Breast epithelium (tissue), 4 donors: ENCODE measurements at regions not wholly inside any gene's neighbourhood (a gene's known extent, or its start where the extent isn't known, plus 50 kb on each side); places are given as distances from the start of the nearest gene placed in this dataset.

ENCODE experiments used
- DNase-seq, 2 donors: peaks; one replicate each; pipeline ENCODE4 v3.0.0-alpha.2; 2019; ENCODE audit warnings: low spot score in 2 of 2
- H3K27ac ChIP-seq, 2 donors: fragments of 200-600 bp; sonication (generic) in 1 of 2; one replicate each; pipeline ENCODE4 v1.5.1; 2016 to 2019; ENCODE audit warnings: mild to moderate bottlenecking in 1 of 2
- H3K27me3 ChIP-seq, 2 donors: fragments of 200-600 bp; sonication (generic) in 1 of 2; one replicate each; pipeline versions ENCODE4 v1.5.1 to v1.6.0; 2017 to 2019; ENCODE audit warnings: control low read depth in 1 of 2, mild to moderate bottlenecking in 1 of 2
- H3K36me3 ChIP-seq: fragments of 200-600 bp; one replicate; pipeline ENCODE4 v1.5.1; 2019
- H3K4me1 ChIP-seq, 2 donors: fragments of 200-600 bp; sonication (generic); one replicate each; pipeline ENCODE4 v1.5.1; 2016 to 2019; ENCODE audit warnings: control low read depth in 1 of 2
- H3K4me3 ChIP-seq, 3 donors: fragments of 200-600 bp; sonication (generic); 1 replicate in 2 of 3; 2 replicates in 1 of 3; pipeline ENCODE4 v1.5.1; 2016 to 2019; ENCODE audit warnings: mild to moderate bottlenecking in 3 of 3, moderate library complexity in 2 of 3
- H3K9me3 ChIP-seq, 2 donors: fragments of 200-600 bp; sonication (generic) in 1 of 2; one replicate each; pipeline ENCODE4 v1.5.1; 2016 to 2019; ENCODE audit warnings: control low read depth in 1 of 2
- POLR2A ChIP-seq: fragments of 450-650 bp; IDR thresholded peaks from one replicate; pipeline ENCODE4 v1.6.1; 2016; ENCODE audit warnings: antibody characterized with exemption, mild to moderate bottlenecking, moderate library complexity
- POLR2AphosphoS5 ChIP-seq, 3 donors: sonication (generic); formaldehyde crosslinking; IDR thresholded peaks; one replicate each; pipeline ENCODE4 v1.6.1; 2017; ENCODE audit warnings: antibody characterized with exemption in 3 of 3
- intact Hi-C: fragments of 100-400 bp; cut with DNase I; formaldehyde crosslinking; loops from one replicate; pipeline ENCODE4 v1.15.1; 2023; ENCODE audit warnings: low total_unique reads
- TF ChIP-seq, protein P1 (sequence below), 3 donors: fragments of 450-650 bp; IDR thresholded peaks; one replicate each; pipeline ENCODE4 v1.5.1; 2016 to 2017; ENCODE audit warnings: antibody characterized with exemption in 3 of 3, mild to moderate bottlenecking in 3 of 3, moderate library complexity in 3 of 3

- H3K9me3 ChIP-seq, result peaks cover 7 to 25% of the 10 kb centered on the region in 2 donors
- no peaks in the 10 kb centered on the region for H3K4me1 ChIP-seq
- no peak overlapping the region for H3K27ac ChIP-seq
- no peak overlapping the region for H3K4me3 ChIP-seq
- no peak for DNase-seq
- TF ChIP-seq, protein P1, sequence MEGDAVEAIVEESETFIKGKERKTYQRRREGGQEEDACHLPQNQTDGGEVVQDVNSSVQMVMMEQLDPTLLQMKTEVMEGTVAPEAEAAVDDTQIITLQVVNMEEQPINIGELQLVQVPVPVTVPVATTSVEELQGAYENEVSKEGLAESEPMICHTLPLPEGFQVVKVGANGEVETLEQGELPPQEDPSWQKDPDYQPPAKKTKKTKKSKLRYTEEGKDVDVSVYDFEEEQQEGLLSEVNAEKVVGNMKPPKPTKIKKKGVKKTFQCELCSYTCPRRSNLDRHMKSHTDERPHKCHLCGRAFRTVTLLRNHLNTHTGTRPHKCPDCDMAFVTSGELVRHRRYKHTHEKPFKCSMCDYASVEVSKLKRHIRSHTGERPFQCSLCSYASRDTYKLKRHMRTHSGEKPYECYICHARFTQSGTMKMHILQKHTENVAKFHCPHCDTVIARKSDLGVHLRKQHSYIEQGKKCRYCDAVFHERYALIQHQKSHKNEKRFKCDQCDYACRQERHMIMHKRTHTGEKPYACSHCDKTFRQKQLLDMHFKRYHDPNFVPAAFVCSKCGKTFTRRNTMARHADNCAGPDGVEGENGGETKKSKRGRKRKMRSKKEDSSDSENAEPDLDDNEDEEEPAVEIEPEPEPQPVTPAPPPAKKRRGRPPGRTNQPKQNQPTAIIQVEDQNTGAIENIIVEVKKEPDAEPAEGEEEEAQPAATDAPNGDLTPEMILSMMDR (IDR thresholded peaks at IDR 0.05), result no peak
- TF ChIP-seq POLR2AphosphoS5 (IDR thresholded peaks at IDR 0.05), result no peak
- TF ChIP-seq POLR2A, result no peak
- no peaks in the 10 kb centered on the region for H3K27me3 ChIP-seq
- intact Hi-C loops, result no loop called here
- H3K36me3 ChIP-seq, result no peaks in the 10 kb centered on the region
Observed at GRCh38 chrX:73903941-73904340, 51.4 kb upstream of the XIST start.
